Adrenal gland (tissue), 9 donors: ENCODE measurements at regions not wholly inside any gene's neighbourhood (a gene's known extent, or its start where the extent isn't known, plus 50 kb on each side); places are given as distances from the start of the nearest gene placed in this dataset.

Experiments used
- DNase-seq, 7 donors: peaks; one replicate each; pipeline ENCODE4 v3.0.0-alpha.2; 2019 to 2020
- H3K27ac ChIP-seq, 5 donors: fragments of 200-600 bp; sonication (generic) in 4 of 5; 1 replicate in 3 of 5; 2 replicates in 2 of 5; pipeline versions ENCODE4 v1.5.1 to v1.8.0; 2016 to 2020; ENCODE audit warnings: mild to moderate bottlenecking in 1 of 5
- H3K27me3 ChIP-seq: fragments of 200-600 bp; 2 replicates; pipeline ENCODE4 v1.8.0; 2021
- H3K36me3 ChIP-seq, 2 donors: fragments of 200-600 bp; replicated peaks in 1 of 2; 1 replicate in 1 of 2; 2 replicates in 1 of 2; pipeline versions ENCODE4 v1.5.1 to v1.8.0; 2018 to 2022
- H3K4me1 ChIP-seq, 2 donors: fragments of 200-600 bp; replicated peaks in 1 of 2; 1 replicate in 1 of 2; 2 replicates in 1 of 2; pipeline versions ENCODE4 v1.5.1 to v1.8.0; 2018 to 2021
- H3K4me3 ChIP-seq, 4 donors: fragments of 200-600 bp; sonication (generic) in 3 of 4; one replicate each; pipeline ENCODE4 v1.5.1; 2016 to 2018
- H3K9me3 ChIP-seq, 3 donors: fragments of 200-600 bp; sonication (generic) in 1 of 3; replicated peaks in 1 of 3; 1 replicate in 2 of 3; 2 replicates in 1 of 3; pipeline versions ENCODE4 v1.5.1 to v1.8.0; 2016 to 2021
- CTCF ChIP-seq, 6 experiments: fragments of 450-650 bp in 4 of 6; fragments of 200-600 bp in 2 of 6; sonication (generic) in 1 of 6; IDR thresholded peaks; 1 replicate in 5 of 6; 2 replicates in 1 of 6; pipeline versions ENCODE4 v1.5.1 to v1.8.0; 2016 to 2021; ENCODE audit warnings: antibody characterized with exemption in 6 of 6, mild to moderate bottlenecking in 2 of 6, moderate library complexity in 1 of 6
- POLR2A ChIP-seq, 2 donors: fragments of 450-650 bp; IDR thresholded peaks; one replicate each; pipeline ENCODE4 v1.6.1; 2017; ENCODE audit warnings: antibody characterized with exemption in 2 of 2, mild to moderate bottlenecking in 2 of 2, moderate library complexity in 1 of 2
- WGBS, 4 donors: extraction: QIAGEN DNeasy Blood & Tissue Kit in 2 of 4; methylation state at CpG; one replicate each; pipeline versions ENCODE4 v1.1.5 to v1.1.7; 2013 to 2017; 5-methylcytosine and 5-hydroxymethylcytosine counted together
- intact Hi-C, 2 donors: fragments of 100-400 bp; cut with DNase I; formaldehyde crosslinking; loops; one replicate each; pipeline versions ENCODE4 v1.14.1 to v1.15.0; 2022 to 2023
- donor health status: healthy with polysubstance abuse.
- donor health status: Bipolar disorder and iron deficiency.
- donor health status: DM: yes; HTN: yes; CAD: no.
- donor health status: DM: no; HTN: no; CAD: no.
- donor health status: DM: no; HTN: no; CAD: no.

DNA sequence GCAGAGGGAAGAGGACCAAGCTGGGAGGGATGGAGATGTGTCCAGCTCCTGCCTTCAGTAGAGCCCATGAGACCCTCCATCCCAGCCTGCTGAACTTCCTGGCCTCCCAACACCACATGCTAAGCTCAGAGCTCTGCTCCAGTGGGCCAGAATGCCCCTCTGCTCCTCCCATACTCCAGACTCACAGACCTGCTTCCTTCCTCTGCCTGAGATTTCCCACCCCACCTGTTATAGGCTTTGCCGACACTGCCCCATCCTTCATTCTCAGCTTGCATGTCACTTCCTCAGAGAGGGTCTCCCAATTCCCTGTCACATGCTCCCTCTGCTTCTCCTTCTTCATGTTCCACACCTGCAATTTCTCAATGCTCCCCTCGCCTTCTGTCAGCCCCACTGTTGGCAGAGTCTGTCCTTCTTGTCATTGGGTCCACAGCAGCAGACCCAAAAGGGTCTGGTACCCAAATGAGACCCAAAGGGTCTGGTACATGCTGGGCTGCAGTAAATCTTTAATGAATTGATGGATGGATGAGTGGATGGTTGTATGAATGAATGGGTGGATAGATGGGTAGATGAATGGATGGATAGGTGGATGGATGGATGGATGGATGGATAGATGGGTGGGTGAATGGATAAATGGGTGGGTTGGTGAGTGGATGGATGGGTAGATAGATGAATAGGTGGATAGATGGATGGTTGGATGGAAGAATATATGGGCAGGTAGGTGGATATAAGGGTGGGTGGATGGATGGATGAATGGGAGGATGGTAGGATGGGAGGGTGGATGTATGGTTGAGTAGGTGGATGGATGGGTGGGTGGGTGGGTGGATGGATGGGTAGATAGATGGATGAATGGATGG, 105.3 kb upstream of the FGF3 start:
- intact Hi-C loops = loop anchor here in 1 of 2 donors (5.0 kb wide), 1 partner anchor 268 kb away; no protein-coding TSS in a partner anchor
- no peaks in the 10 kb centered on the region for H3K4me1 ChIP-seq
- TF ChIP-seq POLR2A (IDR thresholded peaks at IDR 0.05) (no peak), CTCF (IDR thresholded peaks at IDR 0.05) (no peak)
- H3K9me3 ChIP-seq = no peaks in the 10 kb centered on the region
- no peaks in the 10 kb centered on the region for H3K36me3 ChIP-seq
- no peak overlapping the region for H3K27ac ChIP-seq
- peaks cover 4% of the 10 kb centered on the region for H3K27me3 ChIP-seq
- peak in 1 of 7 donors; percentile 1 for DNase-seq
- 68 to 83% (median 78%) methylated on average over 2 of the region's 2 CpGs for WGBS, 4 donors
- H3K4me3 ChIP-seq = no peak overlapping the region

DNA sequence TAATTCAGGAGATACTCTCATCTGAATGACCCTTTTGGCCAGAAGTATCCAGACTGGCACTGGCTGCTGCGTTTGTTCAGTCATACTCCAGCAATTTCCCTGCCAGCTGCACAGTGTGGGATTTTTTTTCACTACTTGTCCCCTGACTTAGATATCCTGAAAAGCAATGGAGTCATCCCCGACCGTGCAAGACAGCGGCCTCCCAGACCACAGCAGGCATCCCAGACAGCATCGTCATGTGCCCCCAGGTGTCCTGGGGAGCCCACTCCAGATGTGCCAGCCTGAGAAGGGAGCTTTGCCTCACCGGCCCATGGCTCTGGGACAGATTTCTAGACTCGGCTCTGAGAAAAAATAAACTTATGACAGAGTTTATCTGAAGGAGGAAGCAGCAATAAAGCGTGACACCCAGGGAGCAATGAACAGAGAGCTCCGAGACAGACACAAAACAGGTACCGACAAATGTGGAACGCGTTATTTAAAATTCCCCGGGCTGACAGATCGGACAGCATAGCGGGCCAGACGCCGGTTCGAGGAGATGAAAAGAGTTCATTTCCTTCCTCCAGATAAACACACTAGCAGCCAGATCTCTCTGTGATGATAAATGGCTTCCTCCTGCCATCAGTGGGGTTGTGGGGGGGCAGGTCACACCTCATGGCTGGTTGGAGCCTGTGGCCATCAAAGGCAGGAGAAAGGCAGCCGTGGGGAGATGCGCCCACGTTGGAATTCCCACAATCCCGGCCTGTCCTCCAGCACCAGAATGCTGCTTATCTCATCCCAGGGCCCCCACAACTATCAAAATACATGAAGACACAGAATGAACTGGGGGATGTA, 106.4 kb upstream of the FGF3 start:
- WGBS, 4 donors = 20 to 34% (median 26%) methylated on average over 22 of the region's 22 CpGs

GRCh38 chr11:69926376-69927050, 107.3 kb upstream of the FGF3 start:
- Histone ChIP-seq H3K27ac (no peak overlapping the region), H3K4me1 (no peaks in the 10 kb centered on the region), H3K36me3 (no peaks in the 10 kb centered on the region), H3K4me3 (no peak overlapping the region), H3K9me3 (no peaks in the 10 kb centered on the region), H3K27me3 (peaks cover 13% of the 10 kb centered on the region)
- TF ChIP-seq CTCF (IDR thresholded peaks at IDR 0.05) (no peak), POLR2A (IDR thresholded peaks at IDR 0.05) (no peak)
- intact Hi-C loops = no loop called here
- 40 to 53% (median 44%) methylated on average over 6 to 15 of the region's 15 CpGs for WGBS, 4 donors
- no peak for DNase-seq

More for the DNA sequence above, 106.4 kb upstream of the FGF3 start:
- no peak for DNase-seq
- no peaks in the 10 kb centered on the region for H3K9me3 ChIP-seq
- H3K4me1 ChIP-seq = no peaks in the 10 kb centered on the region
- H3K4me3 ChIP-seq = no peak overlapping the region
- H3K27me3 ChIP-seq = peaks cover 11% of the 10 kb centered on the region
- H3K27ac ChIP-seq = no peak overlapping the region
- TF ChIP-seq POLR2A (IDR thresholded peaks at IDR 0.05) (no peak), CTCF (IDR thresholded peaks at IDR 0.05) (no peak)
- no peaks in the 10 kb centered on the region for H3K36me3 ChIP-seq
- intact Hi-C loops = no loop called here

DNA sequence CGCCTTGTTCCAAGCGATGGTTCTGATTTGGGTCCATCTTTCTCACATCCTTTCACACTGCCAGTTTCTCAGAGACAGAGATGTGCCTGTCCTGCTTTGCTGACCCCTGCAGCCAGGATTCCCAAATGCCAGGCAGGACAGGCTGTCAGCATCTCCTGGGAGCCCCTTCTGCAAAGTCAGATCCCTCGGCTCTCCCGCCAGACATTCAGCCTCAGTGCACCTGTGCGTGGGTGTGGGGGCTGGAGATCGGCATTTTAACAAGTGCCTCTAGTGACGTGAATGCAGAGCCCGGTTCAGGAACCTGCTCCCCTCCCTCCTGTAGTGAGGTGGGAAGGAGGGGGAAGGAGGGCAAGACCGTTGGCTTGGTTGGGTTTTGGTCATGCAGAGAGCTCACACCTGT, 108.9 kb upstream of the FGF3 start:
- TF ChIP-seq POLR2A (IDR thresholded peaks at IDR 0.05) (no peak), CTCF (IDR thresholded peaks at IDR 0.05) (no peak)
- Histone ChIP-seq H3K27ac (no peak overlapping the region), H3K9me3 (no peaks in the 10 kb centered on the region), H3K4me3 (no peak overlapping the region), H3K36me3 (no peaks in the 10 kb centered on the region), H3K27me3 (peaks cover 13% of the 10 kb centered on the region), H3K4me1 (no peaks in the 10 kb centered on the region)
- DNase-seq = no peak
- 58 to 65% (median 60%) methylated on average over 9 of the region's 9 CpGs for WGBS, 4 donors
- intact Hi-C loops = no loop called here
